NB4 (cell line): ENCODE measurements at regions not wholly inside any gene's neighbourhood (a gene's known extent, or its start where the extent isn't known, plus 50 kb on each side); places are given as distances from the start of the nearest gene placed in this dataset.

Experiments
- DNase-seq: peaks from one replicate; pipeline ENCODE4 v3.0.0; 2010; ENCODE audit warnings: low read depth
- H3K4me3 ChIP-seq: one replicate; pipeline ENCODE4 v1.5.1; 2011; ENCODE audit warnings: mild to moderate bottlenecking, low read depth, low read length, moderate library complexity
- MAX ChIP-seq: IDR thresholded peaks from 2 replicates; pipeline ENCODE4 v1.6.1; 2011; ENCODE audit warnings: low read depth, low read length
- MYC ChIP-seq: IDR thresholded peaks from 2 replicates; pipeline ENCODE4 v1.6.1; 2011; ENCODE audit warnings: low read depth, low read length
- POLR2A ChIP-seq: IDR thresholded peaks from 2 replicates; pipeline ENCODE4 v1.6.1; 2011; ENCODE audit warnings: mild to moderate bottlenecking; ENCODE audit not compliant: insufficient read length; ENCODE audit errors: extremely low read depth
- TF ChIP-seq, protein P1 (sequence below): IDR thresholded peaks from one replicate; pipeline ENCODE4 v1.5.1; 2012; ENCODE audit warnings: low read depth, low read length

GRCh38 chr2:136233298-136233697 is 115.3 kb upstream of the CXCR4 start:
- DNase-seq = peak; percentile 79
- TF ChIP-seq, protein P1, sequence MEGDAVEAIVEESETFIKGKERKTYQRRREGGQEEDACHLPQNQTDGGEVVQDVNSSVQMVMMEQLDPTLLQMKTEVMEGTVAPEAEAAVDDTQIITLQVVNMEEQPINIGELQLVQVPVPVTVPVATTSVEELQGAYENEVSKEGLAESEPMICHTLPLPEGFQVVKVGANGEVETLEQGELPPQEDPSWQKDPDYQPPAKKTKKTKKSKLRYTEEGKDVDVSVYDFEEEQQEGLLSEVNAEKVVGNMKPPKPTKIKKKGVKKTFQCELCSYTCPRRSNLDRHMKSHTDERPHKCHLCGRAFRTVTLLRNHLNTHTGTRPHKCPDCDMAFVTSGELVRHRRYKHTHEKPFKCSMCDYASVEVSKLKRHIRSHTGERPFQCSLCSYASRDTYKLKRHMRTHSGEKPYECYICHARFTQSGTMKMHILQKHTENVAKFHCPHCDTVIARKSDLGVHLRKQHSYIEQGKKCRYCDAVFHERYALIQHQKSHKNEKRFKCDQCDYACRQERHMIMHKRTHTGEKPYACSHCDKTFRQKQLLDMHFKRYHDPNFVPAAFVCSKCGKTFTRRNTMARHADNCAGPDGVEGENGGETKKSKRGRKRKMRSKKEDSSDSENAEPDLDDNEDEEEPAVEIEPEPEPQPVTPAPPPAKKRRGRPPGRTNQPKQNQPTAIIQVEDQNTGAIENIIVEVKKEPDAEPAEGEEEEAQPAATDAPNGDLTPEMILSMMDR = no peak
- TF ChIP-seq MAX (no peak), MYC (no peak), POLR2A (no peak)
- no peak overlapping the region for H3K4me3 ChIP-seq

DNA sequence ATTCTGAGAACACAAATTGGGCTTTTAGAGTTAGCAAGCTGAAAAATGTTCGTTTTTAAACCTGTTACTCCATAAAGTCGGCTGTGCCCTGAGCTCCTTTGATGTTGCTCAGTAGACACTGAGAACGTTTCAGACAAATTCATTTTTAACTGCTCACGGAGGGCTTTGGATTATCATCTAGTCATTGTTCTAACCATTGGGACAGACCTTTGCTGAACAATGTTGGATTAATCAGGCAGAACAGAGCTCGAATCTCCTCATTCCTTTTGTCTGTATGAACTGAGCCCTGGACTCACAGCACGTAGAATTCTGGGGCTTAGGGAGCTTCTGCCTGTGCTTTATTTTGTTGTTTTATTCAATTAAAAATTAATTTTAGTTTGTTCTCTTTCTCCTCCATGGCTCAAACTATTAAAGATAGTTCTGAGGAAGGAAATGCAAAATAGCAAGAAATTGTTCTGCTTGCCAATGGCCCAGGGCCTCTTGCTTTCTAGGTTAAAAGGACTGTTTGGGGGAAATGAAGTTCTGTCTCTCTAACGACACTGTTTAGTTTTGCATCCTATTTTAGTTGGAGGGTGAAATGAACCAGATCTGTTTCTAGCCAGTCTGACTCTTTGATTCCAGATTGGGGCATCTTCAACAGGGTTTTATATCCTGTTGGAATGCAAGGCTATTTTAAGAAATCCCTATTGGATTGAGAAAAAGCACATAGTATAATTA is 114.7 kb upstream of the CXCR4 start:
- no peak overlapping the region for H3K4me3 ChIP-seq
- no peak for DNase-seq
- TF ChIP-seq, protein P1 = no peak
- TF ChIP-seq MAX (no peak), MYC (no peak), POLR2A (no peak)

DNA sequence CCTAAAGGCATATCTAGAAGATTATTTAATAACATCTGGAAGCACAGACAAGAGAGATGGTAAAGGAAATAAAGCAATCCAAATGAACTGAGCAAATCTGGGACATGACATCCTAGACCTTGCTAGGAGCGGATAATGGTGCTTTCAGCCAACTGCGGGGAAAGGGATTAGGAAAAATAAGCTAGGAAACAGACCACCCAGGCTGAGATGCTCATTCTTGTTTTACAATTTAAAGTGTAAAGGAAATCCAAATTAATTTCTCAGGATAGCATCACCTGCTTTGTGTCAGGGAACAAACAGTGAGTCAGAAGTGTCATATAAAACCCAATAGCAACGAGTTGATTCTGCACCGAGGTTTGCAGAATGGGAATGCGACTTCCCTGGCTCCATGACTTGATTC is 112.5 kb upstream of the CXCR4 start:
- TF ChIP-seq MYC = no peak
- TF ChIP-seq MAX = no peak
- TF ChIP-seq, protein P1 = no peak
- no peak for TF ChIP-seq POLR2A

GRCh38 chr2:136226903-136227302 is 109.0 kb upstream of the CXCR4 start:
- DNase-seq = no peak
- TF ChIP-seq POLR2A = no peak
- no peak for TF ChIP-seq MAX
- TF ChIP-seq MYC = no peak
- no peak overlapping the region for H3K4me3 ChIP-seq

More for the DNA sequence above, 112.5 kb upstream of the CXCR4 start:
- no peak for DNase-seq
- H3K4me3 ChIP-seq = no peak overlapping the region

DNA sequence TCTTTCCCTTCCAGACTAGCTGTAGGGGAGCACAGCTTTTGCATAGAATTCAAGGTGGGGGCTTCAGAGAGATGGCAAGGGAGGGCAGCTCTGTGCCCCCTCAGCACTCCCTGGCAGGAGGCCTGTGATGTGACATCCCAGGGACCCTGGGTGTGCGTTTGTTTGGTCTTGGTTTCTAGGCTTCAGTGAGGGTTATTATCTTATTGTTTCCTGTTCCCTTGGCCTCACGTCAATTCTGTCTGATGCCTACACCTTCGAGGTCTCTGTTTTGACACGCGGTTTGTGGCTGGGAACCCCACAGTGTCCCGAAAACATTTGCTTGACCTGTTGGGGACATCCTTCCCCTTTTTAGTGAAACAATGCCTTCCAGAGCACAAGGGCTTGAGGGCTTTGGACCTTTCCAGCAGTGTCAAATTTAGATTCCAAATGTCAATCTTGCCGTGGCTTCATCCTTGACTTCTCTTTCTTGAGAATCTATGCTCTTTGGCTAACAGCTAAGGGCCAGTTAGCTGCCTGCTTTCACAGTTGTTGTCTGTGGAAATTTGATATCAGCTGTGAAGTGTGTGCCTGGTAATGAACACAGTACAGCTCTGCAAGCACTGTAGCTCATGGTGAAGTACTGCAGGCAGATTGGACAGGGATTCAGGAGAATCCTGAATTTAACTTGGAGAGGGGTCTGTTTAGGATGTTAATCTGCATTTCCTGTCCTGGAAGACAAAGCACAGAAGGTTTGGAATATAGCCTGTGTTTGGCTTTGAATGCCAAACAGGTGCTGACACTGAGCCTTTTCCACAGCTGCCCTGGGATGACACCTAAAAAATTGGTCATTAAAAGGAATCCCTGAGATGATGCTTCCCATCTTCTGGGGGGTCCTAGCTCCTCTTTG is 108.2 kb upstream of the CXCR4 start:
- no peak overlapping the region for H3K4me3 ChIP-seq
- peak; percentile 77 for DNase-seq
- peak; percentile 63 for TF ChIP-seq MAX
- TF ChIP-seq, protein P1 = no peak

DNA sequence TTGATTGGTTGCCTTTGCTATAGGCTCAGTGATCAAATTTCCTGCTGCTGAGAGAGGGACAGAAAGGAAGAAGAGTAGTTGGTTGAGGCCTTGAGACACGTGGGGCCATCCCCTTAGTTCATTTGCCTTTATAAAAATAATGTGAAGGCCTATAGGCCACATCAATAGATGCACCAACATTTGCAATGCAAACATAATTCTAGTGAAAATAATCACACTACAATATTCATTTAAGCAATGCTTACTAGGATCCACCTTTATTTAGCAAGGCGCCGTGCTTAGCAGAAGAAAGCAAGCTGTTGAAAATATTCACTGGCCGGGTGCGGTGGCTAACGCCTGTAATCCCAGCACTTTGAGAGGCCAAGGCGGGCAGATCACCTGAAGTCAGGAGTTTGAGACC is 105.3 kb upstream of the CXCR4 start:
- TF ChIP-seq POLR2A = no peak
- TF ChIP-seq, protein P1 = no peak
- TF ChIP-seq MYC = no peak
- TF ChIP-seq MAX = no peak
- DNase-seq = no peak
- no peak overlapping the region for H3K4me3 ChIP-seq
